ENCODE measurements at regions not wholly inside any gene's neighbourhood (a gene's known extent, or its start where the extent isn't known, plus 50 kb on each side); places are given as distances from the start of the nearest gene placed in this dataset.
"Not testable (repeated sequence)": the region's sequence is repeated elsewhere in the genome, so short reads cannot be mapped to it uniquely, and the experiment has no call there.

- Histone ChIP-seq H3K4me1 (ENCODE audit: control insufficient read depth, insufficient read depth, low read length) (no peaks in the 10 kb centered on the region), H3K36me3 (ENCODE audit: control insufficient read depth, insufficient read depth, low read length) (peaks cover 2% of the 10 kb centered on the region), H3K9ac (ENCODE audit: low read depth, low read length) (no peak overlapping the region), H3K4me3 (ENCODE audit: low read depth, low read length) (no peak overlapping the region), H3K9me3 (ENCODE audit: control insufficient read depth, insufficient read depth, low read length) (no peaks in the 10 kb centered on the region), H3K27me3 (ENCODE audit: control insufficient read depth, insufficient read depth, low read length) (no peaks in the 10 kb centered on the region)
Observed at GRCh38 chr5:42242881-42243485, 180.3 kb upstream of the GHR start.

- Histone ChIP-seq H3K27me3 (ENCODE audit: control insufficient read depth, insufficient read depth, low read length) (no peaks in the 10 kb centered on the region), H3K36me3 (ENCODE audit: control insufficient read depth, insufficient read depth, low read length) (peaks cover 2% of the 10 kb centered on the region), H3K4me3 (ENCODE audit: low read depth, low read length) (no peak overlapping the region), H3K4me1 (ENCODE audit: control insufficient read depth, insufficient read depth, low read length) (no peaks in the 10 kb centered on the region), H3K9me3 (ENCODE audit: control insufficient read depth, insufficient read depth, low read length) (no peaks in the 10 kb centered on the region), H3K9ac (ENCODE audit: low read depth, low read length) (no peak overlapping the region)
Observed at GRCh38 chr5:42252306-42252705, 170.9 kb upstream of the GHR start.

GRCh38 chr5:42259914-42260313 lies 163.3 kb upstream of the GHR start:
- H3K9ac ChIP-seq (ENCODE audit: low read depth, low read length); H3K27me3 ChIP-seq (ENCODE audit: control insufficient read depth, insufficient read depth, low read length); H3K4me3 ChIP-seq (ENCODE audit: low read depth, low read length); H3K4me1 ChIP-seq (ENCODE audit: control insufficient read depth, insufficient read depth, low read length); H3K36me3 ChIP-seq (ENCODE audit: control insufficient read depth, insufficient read depth, low read length); H3K9me3 ChIP-seq (ENCODE audit: control insufficient read depth, insufficient read depth, low read length): not testable (repeated sequence)

- no peaks in the 10 kb centered on the region for H3K36me3 ChIP-seq (ENCODE audit: control insufficient read depth, insufficient read depth, low read length)
- H3K4me3 ChIP-seq (ENCODE audit: low read depth, low read length) = no peak overlapping the region
- H3K9me3 ChIP-seq (ENCODE audit: control insufficient read depth, insufficient read depth, low read length) = no peaks in the 10 kb centered on the region
- no peaks in the 10 kb centered on the region for H3K27me3 ChIP-seq (ENCODE audit: control insufficient read depth, insufficient read depth, low read length)
- no peak overlapping the region for H3K9ac ChIP-seq (ENCODE audit: low read depth, low read length)
- no peaks in the 10 kb centered on the region for H3K4me1 ChIP-seq (ENCODE audit: control insufficient read depth, insufficient read depth, low read length)
Observed at GRCh38 chr5:42267091-42267490, 156.1 kb upstream of the GHR start.

- not testable (repeated sequence) for H3K36me3 ChIP-seq (ENCODE audit: control insufficient read depth, insufficient read depth, low read length); H3K4me1 ChIP-seq (ENCODE audit: control insufficient read depth, insufficient read depth, low read length); H3K9me3 ChIP-seq (ENCODE audit: control insufficient read depth, insufficient read depth, low read length); H3K27me3 ChIP-seq (ENCODE audit: control insufficient read depth, insufficient read depth, low read length); H3K9ac ChIP-seq (ENCODE audit: low read depth, low read length); H3K4me3 ChIP-seq (ENCODE audit: low read depth, low read length)
Observed at GRCh38 chr5:42268170-42268569, 155.1 kb upstream of the GHR start.

- H3K9me3 ChIP-seq (ENCODE audit: control insufficient read depth, insufficient read depth, low read length) = no peaks in the 10 kb centered on the region
- H3K36me3 ChIP-seq (ENCODE audit: control insufficient read depth, insufficient read depth, low read length) = no peaks in the 10 kb centered on the region
- H3K4me3 ChIP-seq (ENCODE audit: low read depth, low read length) = no peak overlapping the region
- no peaks in the 10 kb centered on the region for H3K4me1 ChIP-seq (ENCODE audit: control insufficient read depth, insufficient read depth, low read length)
- H3K9ac ChIP-seq (ENCODE audit: low read depth, low read length) = no peak overlapping the region
- H3K27me3 ChIP-seq (ENCODE audit: control insufficient read depth, insufficient read depth, low read length) = no peaks in the 10 kb centered on the region
Observed at GRCh38 chr5:42268630-42269029, 154.6 kb upstream of the GHR start.

- no peaks in the 10 kb centered on the region for H3K36me3 ChIP-seq (ENCODE audit: control insufficient read depth, insufficient read depth, low read length)
- H3K9ac ChIP-seq (ENCODE audit: low read depth, low read length) = no peak overlapping the region
- no peak overlapping the region for H3K4me3 ChIP-seq (ENCODE audit: low read depth, low read length)
- peaks cover 3% of the 10 kb centered on the region for H3K4me1 ChIP-seq (ENCODE audit: control insufficient read depth, insufficient read depth, low read length)
- H3K9me3 ChIP-seq (ENCODE audit: control insufficient read depth, insufficient read depth, low read length) = no peaks in the 10 kb centered on the region
- H3K27me3 ChIP-seq (ENCODE audit: control insufficient read depth, insufficient read depth, low read length) = no peaks in the 10 kb centered on the region
Observed at GRCh38 chr5:42270771-42271170, 152.5 kb upstream of the GHR start.

GRCh38 chr5:42274913-42275312 lies 148.3 kb upstream of the GHR start:
- Histone ChIP-seq H3K4me3 (ENCODE audit: low read depth, low read length) (no peak overlapping the region), H3K36me3 (ENCODE audit: control insufficient read depth, insufficient read depth, low read length) (no peaks in the 10 kb centered on the region), H3K9ac (ENCODE audit: low read depth, low read length) (no peak overlapping the region), H3K27me3 (ENCODE audit: control insufficient read depth, insufficient read depth, low read length) (no peaks in the 10 kb centered on the region), H3K4me1 (ENCODE audit: control insufficient read depth, insufficient read depth, low read length) (peaks cover 3% of the 10 kb centered on the region), H3K9me3 (ENCODE audit: control insufficient read depth, insufficient read depth, low read length) (no peaks in the 10 kb centered on the region)

GRCh38 chr5:42277293-42277692 lies 145.9 kb upstream of the GHR start:
- Histone ChIP-seq H3K4me1 (ENCODE audit: control insufficient read depth, insufficient read depth, low read length) (peaks cover 3% of the 10 kb centered on the region), H3K27me3 (ENCODE audit: control insufficient read depth, insufficient read depth, low read length) (no peaks in the 10 kb centered on the region), H3K9me3 (ENCODE audit: control insufficient read depth, insufficient read depth, low read length) (no peaks in the 10 kb centered on the region), H3K9ac (ENCODE audit: low read depth, low read length) (no peak overlapping the region), H3K4me3 (ENCODE audit: low read depth, low read length) (no peak overlapping the region), H3K36me3 (ENCODE audit: control insufficient read depth, insufficient read depth, low read length) (no peaks in the 10 kb centered on the region)

GRCh38 chr5:42284584-42284983 lies 138.7 kb upstream of the GHR start:
- H3K4me1 ChIP-seq (ENCODE audit: control insufficient read depth, insufficient read depth, low read length) = peaks cover 2% of the 10 kb centered on the region
- no peaks in the 10 kb centered on the region for H3K9me3 ChIP-seq (ENCODE audit: control insufficient read depth, insufficient read depth, low read length)
- H3K27me3 ChIP-seq (ENCODE audit: control insufficient read depth, insufficient read depth, low read length) = no peaks in the 10 kb centered on the region
- no peak overlapping the region for H3K4me3 ChIP-seq (ENCODE audit: low read depth, low read length)
- H3K9ac ChIP-seq (ENCODE audit: low read depth, low read length) = no peak overlapping the region
- H3K36me3 ChIP-seq (ENCODE audit: control insufficient read depth, insufficient read depth, low read length) = no peaks in the 10 kb centered on the region

- Histone ChIP-seq H3K9me3 (ENCODE audit: control insufficient read depth, insufficient read depth, low read length) (no peaks in the 10 kb centered on the region), H3K27me3 (ENCODE audit: control insufficient read depth, insufficient read depth, low read length) (no peaks in the 10 kb centered on the region), H3K4me3 (ENCODE audit: low read depth, low read length) (no peak overlapping the region), H3K4me1 (ENCODE audit: control insufficient read depth, insufficient read depth, low read length) (peaks cover 2% of the 10 kb centered on the region), H3K36me3 (ENCODE audit: control insufficient read depth, insufficient read depth, low read length) (no peaks in the 10 kb centered on the region), H3K9ac (ENCODE audit: low read depth, low read length) (no peak overlapping the region)
Observed at GRCh38 chr5:42285230-42285629, 138.0 kb upstream of the GHR start.

- Histone ChIP-seq H3K9ac (ENCODE audit: low read depth, low read length) (no peak overlapping the region), H3K4me3 (ENCODE audit: low read depth, low read length) (no peak overlapping the region), H3K36me3 (ENCODE audit: control insufficient read depth, insufficient read depth, low read length) (no peaks in the 10 kb centered on the region), H3K9me3 (ENCODE audit: control insufficient read depth, insufficient read depth, low read length) (no peaks in the 10 kb centered on the region), H3K4me1 (ENCODE audit: control insufficient read depth, insufficient read depth, low read length) (no peaks in the 10 kb centered on the region), H3K27me3 (ENCODE audit: control insufficient read depth, insufficient read depth, low read length) (no peaks in the 10 kb centered on the region)
Observed at GRCh38 chr5:42300496-42300895, 122.7 kb upstream of the GHR start.

Measured in iPS-15b (cell line).